ENCODE measurements at regions not wholly inside any gene's neighbourhood (a gene's known extent, or its start where the extent isn't known, plus 50 kb on each side); places are given as distances from the start of the nearest gene placed in this dataset.

- intact Hi-C loops (cut with DNase I; ENCODE audit: low total_unique reads), result no loop called here
- DNase-seq (no peak), ATAC-seq (no peak)
- no peaks in the 10 kb centered on the region for H3K4me1 ChIP-seq
- no peaks in the 10 kb centered on the region for H3K36me3 ChIP-seq
- H3K9me3 ChIP-seq, result no peaks in the 10 kb centered on the region
- TF ChIP-seq CTCF (IDR thresholded peaks at IDR 0.05 in 4 of 5, conservative IDR thresholded peaks at IDR 0.05 in 1 of 5) (no peak), POLR2A (IDR thresholded peaks at IDR 0.05) (no peak)
- in situ Hi-C loops (cut with MboI; ENCODE audit: low sequenced_read_pairs in 4 of 4), result no loop called here
- H3K27ac ChIP-seq, result no peak overlapping the region
- H3K27me3 ChIP-seq, result no peaks in the 10 kb centered on the region
- no peak overlapping the region for H3K4me3 ChIP-seq
Observed at GRCh38 chr4:119823045-119823444, 194.4 kb upstream of the PDE5A start.

GRCh38 chr4:119816473-119816872 is 187.9 kb upstream of the PDE5A start:
- Histone ChIP-seq H3K36me3 (no peaks in the 10 kb centered on the region), H3K27me3 (no peaks in the 10 kb centered on the region), H3K4me1 (no peaks in the 10 kb centered on the region), H3K27ac (no peak overlapping the region), H3K9me3 (no peaks in the 10 kb centered on the region), H3K4me3 (no peak overlapping the region)
- ATAC-seq, result no peak
- no peak for DNase-seq
- no peak for TF ChIP-seq POLR2A (IDR thresholded peaks at IDR 0.05)
- TF ChIP-seq CTCF (IDR thresholded peaks at IDR 0.05 in 4 of 5, conservative IDR thresholded peaks at IDR 0.05 in 1 of 5), result no peak
- intact Hi-C loops (cut with DNase I; ENCODE audit: low total_unique reads) (no loop called here), in situ Hi-C loops (cut with MboI; ENCODE audit: low sequenced_read_pairs in 4 of 4) (no loop called here)

GRCh38 chr4:119810001-119810400 is 181.4 kb upstream of the PDE5A start:
- H3K27ac ChIP-seq, result no peak overlapping the region
- TF ChIP-seq POLR2A (IDR thresholded peaks at IDR 0.05) (no peak), CTCF (IDR thresholded peaks at IDR 0.05 in 4 of 5, conservative IDR thresholded peaks at IDR 0.05 in 1 of 5) (no peak)
- no peaks in the 10 kb centered on the region for H3K9me3 ChIP-seq
- no peaks in the 10 kb centered on the region for H3K27me3 ChIP-seq
- ATAC-seq (no peak), DNase-seq (no peak)
- in situ Hi-C loops (cut with MboI; ENCODE audit: low sequenced_read_pairs in 4 of 4), result no loop called here
- H3K4me3 ChIP-seq, result no peak overlapping the region
- H3K4me1 ChIP-seq, result no peaks in the 10 kb centered on the region
- H3K36me3 ChIP-seq, result no peaks in the 10 kb centered on the region
- intact Hi-C loops (cut with DNase I; ENCODE audit: low total_unique reads), result no loop called here

DNA sequence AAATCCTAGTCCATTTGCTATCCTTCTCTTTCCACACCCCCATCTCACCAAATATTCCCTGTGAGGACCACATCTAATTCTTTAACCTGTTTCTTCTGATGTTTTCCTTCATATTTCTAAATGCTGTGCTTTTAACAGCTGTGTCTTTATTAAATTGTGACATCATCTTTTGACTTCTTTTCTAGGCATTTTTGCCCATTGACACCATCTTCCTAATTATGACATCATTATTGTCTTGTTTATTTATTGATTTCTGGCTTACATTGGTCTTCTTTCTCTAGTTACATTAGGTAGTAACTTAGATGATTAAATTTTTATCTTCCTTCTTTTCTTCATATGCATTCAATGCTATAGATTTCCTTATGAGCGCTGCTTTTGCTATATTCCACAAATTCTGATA is 175.8 kb upstream of the PDE5A start:
- TF ChIP-seq CTCF (IDR thresholded peaks at IDR 0.05 in 4 of 5, conservative IDR thresholded peaks at IDR 0.05 in 1 of 5) (no peak), POLR2A (IDR thresholded peaks at IDR 0.05) (no peak)
- in situ Hi-C loops (cut with MboI; ENCODE audit: low sequenced_read_pairs in 4 of 4), result no loop called here
- Histone ChIP-seq H3K9me3 (no peaks in the 10 kb centered on the region), H3K4me1 (no peaks in the 10 kb centered on the region), H3K36me3 (no peaks in the 10 kb centered on the region), H3K27me3 (no peaks in the 10 kb centered on the region), H3K27ac (no peak overlapping the region), H3K4me3 (no peak overlapping the region)
- ATAC-seq, result no peak
- no peak for DNase-seq
- intact Hi-C loops (cut with DNase I; ENCODE audit: low total_unique reads), result no loop called here

DNA sequence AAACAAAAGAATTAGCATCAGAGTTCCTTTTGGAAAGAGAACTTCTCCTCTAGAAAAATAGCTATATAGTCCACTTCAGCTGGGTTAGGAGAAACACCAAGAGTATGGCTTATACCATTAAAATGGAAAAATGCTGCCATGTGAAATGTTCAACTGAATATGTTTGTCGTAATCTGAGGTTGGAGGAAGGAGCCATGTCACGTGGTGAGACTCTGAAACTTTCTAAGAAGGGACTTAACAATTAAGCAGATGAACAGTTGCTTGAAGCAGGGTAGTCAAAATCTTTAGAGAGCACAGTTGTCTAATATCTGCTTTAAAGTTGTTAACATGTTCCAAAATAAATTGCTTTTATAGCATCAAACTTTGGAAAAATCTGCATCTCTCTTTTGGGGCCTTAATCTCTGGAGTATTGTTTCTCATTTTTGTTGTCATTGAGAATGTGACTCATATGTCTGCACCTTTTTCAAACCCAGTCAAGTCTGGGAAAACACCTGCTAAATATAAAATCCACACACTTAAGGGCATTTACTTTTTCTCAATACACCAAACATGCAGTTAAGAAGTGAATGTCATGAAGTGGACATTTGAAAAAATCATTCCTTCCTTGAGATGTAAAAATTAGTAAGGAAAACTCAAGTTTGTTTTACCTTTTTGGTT is 168.8 kb upstream of the PDE5A start:
- intact Hi-C loops (cut with DNase I; ENCODE audit: low total_unique reads) (no loop called here), in situ Hi-C loops (cut with MboI; ENCODE audit: low sequenced_read_pairs in 4 of 4) (loop anchor here in 1 of 4 donors (25.0 kb wide), 1 partner anchor 235 kb away; no protein-coding TSS in a partner anchor)
- DNase-seq (no peak), ATAC-seq (no peak)
- Histone ChIP-seq H3K4me1 (no peaks in the 10 kb centered on the region), H3K4me3 (no peak overlapping the region), H3K27me3 (no peaks in the 10 kb centered on the region), H3K36me3 (no peaks in the 10 kb centered on the region), H3K27ac (no peak overlapping the region), H3K9me3 (no peaks in the 10 kb centered on the region)
- TF ChIP-seq CTCF (IDR thresholded peaks at IDR 0.05 in 4 of 5, conservative IDR thresholded peaks at IDR 0.05 in 1 of 5) (no peak), POLR2A (IDR thresholded peaks at IDR 0.05) (no peak)
